ENCODE measurements at regions not wholly inside any gene's neighbourhood (a gene's known extent, or its start where the extent isn't known, plus 50 kb on each side); places are given as distances from the start of the nearest gene placed in this dataset.

- 86% methylated on average over 8 of the region's 8 CpGs for WGBS
- Histone ChIP-seq H3K36me3 (no peaks in the 10 kb centered on the region), H3K4me3 (no peak overlapping the region), H3K27me3 (replicated peaks; ENCODE audit: insufficient read depth) (no peaks in the 10 kb centered on the region), H3K9me3 (no peaks in the 10 kb centered on the region), H3K4me1 (replicated peaks) (no peaks in the 10 kb centered on the region), H3K27ac (no peak overlapping the region)
- intact Hi-C loops (cut with DNase I): no loop called here
- no peak for DNase-seq (ENCODE audit: low spot score)
- TF ChIP-seq POLR2AphosphoS5 (IDR thresholded peaks at IDR 0.05) (no peak), POLR2A (IDR thresholded peaks at IDR 0.05) (no peak), CTCF (IDR thresholded peaks at IDR 0.05) (no peak)
Measured at GRCh38 chr2:128494307-128494639, 175.6 kb upstream of the HS6ST1 start.

- Histone ChIP-seq H3K9me3 (no peaks in the 10 kb centered on the region), H3K4me1 (replicated peaks) (no peaks in the 10 kb centered on the region), H3K36me3 (no peaks in the 10 kb centered on the region), H3K4me3 (no peak overlapping the region), H3K27ac (no peak overlapping the region), H3K27me3 (replicated peaks; ENCODE audit: insufficient read depth) (no peaks in the 10 kb centered on the region)
- intact Hi-C loops (cut with DNase I): no loop called here
- 65% methylated on average over 13 of the region's 13 CpGs for WGBS
- TF ChIP-seq POLR2AphosphoS5 (IDR thresholded peaks at IDR 0.05) (no peak), CTCF (IDR thresholded peaks at IDR 0.05) (no peak), POLR2A (IDR thresholded peaks at IDR 0.05) (no peak)
- no peak for DNase-seq (ENCODE audit: low spot score)
Measured at GRCh38 chr2:128494640-128495321, 176.1 kb upstream of the HS6ST1 start.

GRCh38 chr2:128495996-128496547, 177.4 kb upstream of the HS6ST1 start:
- TF ChIP-seq POLR2A (IDR thresholded peaks at IDR 0.05) (no peak), CTCF (IDR thresholded peaks at IDR 0.05) (no peak), POLR2AphosphoS5 (IDR thresholded peaks at IDR 0.05) (no peak)
- intact Hi-C loops (cut with DNase I): no loop called here
- Histone ChIP-seq H3K4me3 (no peak overlapping the region), H3K27ac (no peak overlapping the region), H3K36me3 (no peaks in the 10 kb centered on the region), H3K9me3 (no peaks in the 10 kb centered on the region), H3K27me3 (replicated peaks; ENCODE audit: insufficient read depth) (no peaks in the 10 kb centered on the region), H3K4me1 (replicated peaks) (no peaks in the 10 kb centered on the region)
- WGBS: 86% methylated on average over 4 of the region's 4 CpGs
- no peak for DNase-seq (ENCODE audit: low spot score)

GRCh38 chr2:128496700-128497099, 178.0 kb upstream of the HS6ST1 start:
- WGBS: 89% methylated on average over 2 of the region's 2 CpGs
- Histone ChIP-seq H3K27ac (no peak overlapping the region), H3K4me1 (replicated peaks) (no peaks in the 10 kb centered on the region), H3K9me3 (no peaks in the 10 kb centered on the region), H3K36me3 (no peaks in the 10 kb centered on the region), H3K4me3 (no peak overlapping the region), H3K27me3 (replicated peaks; ENCODE audit: insufficient read depth) (no peaks in the 10 kb centered on the region)
- TF ChIP-seq POLR2AphosphoS5 (IDR thresholded peaks at IDR 0.05): no peak
- TF ChIP-seq POLR2A (IDR thresholded peaks at IDR 0.05): no peak
- no peak for DNase-seq (ENCODE audit: low spot score)
- intact Hi-C loops (cut with DNase I): no loop called here

GRCh38 chr2:128497461-128497860, 178.8 kb upstream of the HS6ST1 start:
- H3K4me1 ChIP-seq (replicated peaks): no peaks in the 10 kb centered on the region
- H3K27me3 ChIP-seq (replicated peaks; ENCODE audit: insufficient read depth): no peaks in the 10 kb centered on the region
- intact Hi-C loops (cut with DNase I): no loop called here
- no peaks in the 10 kb centered on the region for H3K36me3 ChIP-seq
- no peak for DNase-seq (ENCODE audit: low spot score)
- no peak overlapping the region for H3K27ac ChIP-seq
- H3K4me3 ChIP-seq: no peak overlapping the region
- WGBS: 100% methylated on average over 5 of the region's 5 CpGs
- H3K9me3 ChIP-seq: no peaks in the 10 kb centered on the region
- TF ChIP-seq CTCF (IDR thresholded peaks at IDR 0.05): no peak
- TF ChIP-seq POLR2A (IDR thresholded peaks at IDR 0.05): no peak
- TF ChIP-seq POLR2AphosphoS5 (IDR thresholded peaks at IDR 0.05): no peak

Measured in prostate gland (tissue), 2 donors.